K562 (cell line): ENCODE measurements at regions not wholly inside any gene's neighbourhood (a gene's known extent, or its start where the extent isn't known, plus 50 kb on each side); places are given as distances from the start of the nearest gene placed in this dataset.

Experiments used
- BHLHE40 ChIP-seq: IDR thresholded peaks from 2 replicates; pipeline ENCODE4 v1.6.1; 2011; ENCODE audit warnings: low read length, improper control_type of control experiment
- BRF2 ChIP-seq: IDR thresholded peaks from 3 replicates; pipeline ENCODE4 v1.6.1; 2011; ENCODE audit warnings: borderline replicate concordance, mild to moderate bottlenecking; ENCODE audit not compliant: insufficient read length, insufficient read depth
- FOXK2 ChIP-seq, 2 experiments: fragments of 450-650 bp; IDR thresholded peaks in 1 of 2; conservative IDR thresholded peaks in 1 of 2; 2 replicates each; pipeline ENCODE4 v1.6.1; 2016; ENCODE audit warnings: low read depth in 2 of 2, mild to moderate bottlenecking in 1 of 2
- GABPA ChIP-seq: fragments of 200-800 bp; sonication (Bioruptor generic); conservative IDR thresholded peaks from 2 replicates; pipeline ENCODE4 v1.6.1; 2016; ENCODE audit warnings: low read depth, missing genetic modification characterization, missing compliant biosample characterization
- HDAC8 ChIP-seq: fragments of 450-650 bp; IDR thresholded peaks from 2 replicates; pipeline ENCODE4 v1.6.1; 2016; ENCODE audit warnings: mild to moderate bottlenecking, missing genetic modification characterization, moderate library complexity, missing compliant biosample characterization
- KLF16 ChIP-seq: IDR thresholded peaks from 2 replicates; pipeline ENCODE4 v1.6.1; 2016; ENCODE audit warnings: antibody characterized with exemption
- PATZ1 ChIP-seq: fragments of 250-450 bp; sonication (Bioruptor Pico); IDR thresholded peaks from 2 replicates; pipeline ENCODE4 v1.5.0; 2020; ENCODE audit warnings: mild to moderate bottlenecking, borderline replicate concordance
- POLR2AphosphoS2 ChIP-seq: IDR thresholded peaks from 2 replicates; pipeline ENCODE4 v1.6.1; 2012; ENCODE audit warnings: low read length, improper control_type of control experiment
- SMC3 ChIP-seq: conservative IDR thresholded peaks from 2 replicates; pipeline ENCODE4 v1.6.1; 2011; ENCODE audit warnings: low read depth, low read length, improper control_type of control experiment; ENCODE audit not compliant: insufficient read depth
- SP1 ChIP-seq: sonication (generic); formaldehyde crosslinking; IDR thresholded peaks from 2 replicates; pipeline ENCODE4 v1.8.1; 2022; ENCODE audit warnings: mild to moderate bottlenecking, missing genetic modification reagents
- TAF1 ChIP-seq: IDR thresholded peaks from 2 replicates; pipeline ENCODE4 v1.6.1; 2011; ENCODE audit warnings: mild to moderate bottlenecking, low read length, moderate library complexity; ENCODE audit not compliant: insufficient read depth, control insufficient read depth, severe bottlenecking; ENCODE audit errors: extremely low read depth
- ZEB2 ChIP-seq: fragments of 450-650 bp; IDR thresholded peaks from 2 replicates; pipeline ENCODE4 v1.6.1; 2016
- ZNF239 ChIP-seq: fragments of 250-450 bp; sonication (Bioruptor Pico); IDR thresholded peaks from 2 replicates; pipeline ENCODE4 v1.4.0; 2020; ENCODE audit warnings: mild to moderate bottlenecking

DNA sequence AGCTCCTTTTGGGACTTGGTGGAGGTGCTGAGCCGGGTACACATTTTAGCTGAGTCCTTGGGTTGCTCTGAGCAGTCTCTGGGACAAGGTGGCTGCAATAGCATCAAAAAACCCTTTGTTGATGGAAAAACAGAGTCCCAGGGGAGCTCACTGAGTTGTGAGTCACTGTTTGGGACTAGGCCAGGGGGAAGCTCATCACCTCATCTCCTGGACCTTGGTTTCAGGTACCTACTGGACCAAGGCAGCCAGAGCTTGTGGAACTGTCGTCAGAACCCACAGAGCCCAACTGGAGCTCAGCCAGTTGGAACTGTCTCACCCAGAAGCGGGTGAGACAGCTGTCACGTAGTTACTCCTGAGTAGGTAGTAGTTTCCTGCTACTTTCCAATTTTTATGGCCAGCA is 146.7 kb downstream of the HLX start:
- no peak for TF ChIP-seq ZEB2
- TF ChIP-seq POLR2AphosphoS2: no peak
- TF ChIP-seq HDAC8: no peak
- TF ChIP-seq ZNF239 (CRISPR knock-in tag): no peak
- no peak for TF ChIP-seq SMC3
- TF ChIP-seq GABPA (tag): no peak
- TF ChIP-seq BRF2: no peak
- no peak for TF ChIP-seq KLF16
- TF ChIP-seq FOXK2 (conservative IDR thresholded peaks at IDR 0.05 in 1 of 2, IDR thresholded peaks at IDR 0.05 in 1 of 2; ENCODE audit: low read depth in 2 of 2): no peak
- TF ChIP-seq TAF1: no peak
- TF ChIP-seq PATZ1 (CRISPR knock-in tag): no peak
- no peak for TF ChIP-seq SP1
- TF ChIP-seq BHLHE40: no peak
